HepG2 (cell line): ENCODE measurements at regions not wholly inside any gene's neighbourhood (a gene's known extent, or its start where the extent isn't known, plus 50 kb on each side); places are given as distances from the start of the nearest gene placed in this dataset.

ENCODE experiments used
- HDAC2 ChIP-seq: sonication (generic); formaldehyde crosslinking; IDR thresholded peaks from 2 replicates; pipeline ENCODE4 v1.4.0; 2020; ENCODE audit warnings: missing genetic modification reagents
- KIAA2018 ChIP-seq: sonication (generic); formaldehyde crosslinking; IDR thresholded peaks from 2 replicates; pipeline ENCODE4 v1.5.0; 2020; ENCODE audit warnings: mild to moderate bottlenecking, missing genetic modification reagents, borderline replicate concordance
- LBX2 ChIP-seq: sonication (generic); formaldehyde crosslinking; IDR thresholded peaks from 2 replicates; pipeline ENCODE4 v1.5.0; 2020; ENCODE audit warnings: missing genetic modification reagents, mild to moderate bottlenecking, borderline replicate concordance
- MLXIP ChIP-seq: sonication (generic); formaldehyde crosslinking; IDR thresholded peaks from 2 replicates; pipeline ENCODE4 v1.9.0; 2021; ENCODE audit warnings: missing genetic modification reagents, borderline replicate concordance
- POLR2A ChIP-seq, 2 experiments: IDR thresholded peaks; 2 replicates each; pipeline ENCODE4 v1.6.1; 2011; ENCODE audit warnings: low read depth in 2 of 2, low read length in 2 of 2, mild to moderate bottlenecking in 1 of 2, moderate library complexity in 1 of 2; ENCODE audit not compliant: insufficient read depth in 1 of 2
- ZFP1 ChIP-seq: IDR thresholded peaks from 2 replicates; pipeline ENCODE4 v1.6.1; 2016

- TF ChIP-seq MLXIP: no peak
- TF ChIP-seq POLR2A (IDR thresholded peaks at IDR 0.05; ENCODE audit: insufficient read depth in 1 of 2, low read depth in 2 of 2, low read length in 2 of 2): no peak
- TF ChIP-seq ZFP1 (CRISPR knock-in tag): no peak
- no peak for TF ChIP-seq HDAC2
- TF ChIP-seq LBX2 (CRISPR knock-in tag): no peak
- TF ChIP-seq KIAA2018 (CRISPR knock-in tag): no peak
Observed at GRCh38 chr11:62034036-62034338, 66.6 kb upstream of the FTH1 start.
